CD14-positive monocyte (primary cell): ENCODE measurements at regions not wholly inside any gene's neighbourhood (a gene's known extent, or its start where the extent isn't known, plus 50 kb on each side); places are given as distances from the start of the nearest gene placed in this dataset.

Source experiments
- DNase-seq, 3 donors: peaks; one replicate each; pipeline ENCODE4 v3.0.0-alpha.2; 2011 to 2022
- H2AFZ ChIP-seq: 2 replicates; pipeline ENCODE4 v1.6.0; 2012; ENCODE audit warnings: mild to moderate bottlenecking, low read depth, low read length, inconsistent platforms; ENCODE audit not compliant: insufficient read depth, poor library complexity, severe bottlenecking
- H3K27ac ChIP-seq, 2 donors: 1 replicate in 1 of 2; 2 replicates in 1 of 2; pipeline ENCODE4 v1.5.1; 2012 to 2013; ENCODE audit warnings: low read length in 2 of 2, control low read depth in 1 of 2, inconsistent platforms in 1 of 2, low read depth in 1 of 2, mild to moderate bottlenecking in 1 of 2
- H3K27me3 ChIP-seq, 2 donors: one replicate each; pipeline versions ENCODE4 v1.6.0 to v1.6.1; 2011 to 2013; ENCODE audit warnings: low read length in 2 of 2; ENCODE audit not compliant: control insufficient read depth in 2 of 2, insufficient read depth in 2 of 2
- H3K36me3 ChIP-seq, 2 donors: replicated peaks in 1 of 2; 1 replicate in 1 of 2; 2 replicates in 1 of 2; pipeline versions ENCODE4 v1.5.1 to v1.6.1; 2012 to 2013; ENCODE audit warnings: low read length in 2 of 2, control low read depth in 1 of 2, inconsistent platforms in 1 of 2, mild to moderate bottlenecking in 1 of 2; ENCODE audit not compliant: insufficient read depth in 2 of 2, control insufficient read depth in 1 of 2
- H3K4me1 ChIP-seq, 2 donors: 1 replicate in 1 of 2; 2 replicates in 1 of 2; pipeline versions ENCODE4 v1.5.1 to v1.6.1; 2012 to 2013; ENCODE audit warnings: low read length in 2 of 2, control low read depth in 1 of 2, inconsistent platforms in 1 of 2, mild to moderate bottlenecking in 1 of 2, moderate library complexity in 1 of 2; ENCODE audit not compliant: insufficient read depth in 2 of 2, control insufficient read depth in 1 of 2
- H3K4me2 ChIP-seq: replicated peaks from 2 replicates; pipeline ENCODE3; 2012; ENCODE audit warnings: low read length, moderate library complexity, mild to moderate bottlenecking; ENCODE audit not compliant: poor library complexity, severe bottlenecking; ENCODE audit errors: extremely low read depth
- H3K4me3 ChIP-seq, 3 experiments: fragments of 200-600 bp in 1 of 3; sonication (generic) in 1 of 3; replicated peaks in 1 of 3; 1 replicate in 2 of 3; 2 replicates in 1 of 3; pipeline ENCODE4 v1.5.1; 2011 to 2013; ENCODE audit warnings: low read length in 3 of 3, mild to moderate bottlenecking in 3 of 3, control low read depth in 2 of 3, low read depth in 2 of 3, inconsistent platforms in 1 of 3, moderate library complexity in 1 of 3
- H3K79me2 ChIP-seq: 2 replicates; pipeline ENCODE4 v1.6.0; 2012; ENCODE audit warnings: mild to moderate bottlenecking, control low read depth, inconsistent platforms, low read length, moderate library complexity; ENCODE audit not compliant: insufficient read depth
- H3K9ac ChIP-seq: 2 replicates; pipeline ENCODE4 v1.6.0; 2017; ENCODE audit warnings: low read length, mild to moderate bottlenecking; ENCODE audit not compliant: insufficient read depth, poor library complexity, severe bottlenecking
- H3K9me3 ChIP-seq, 2 donors: replicated peaks in 1 of 2; 1 replicate in 1 of 2; 2 replicates in 1 of 2; pipeline versions ENCODE4 v1.5.1 to v1.6.1; 2012 to 2013; ENCODE audit warnings: low read length in 2 of 2, control low read depth in 1 of 2; ENCODE audit not compliant: control insufficient read depth in 1 of 2, insufficient read depth in 1 of 2
- H4K20me1 ChIP-seq: 2 replicates; pipeline ENCODE4 v1.6.0; 2012; ENCODE audit warnings: mild to moderate bottlenecking, low read length, control low read depth, moderate library complexity; ENCODE audit not compliant: insufficient read depth
- H3K27ac Mint-ChIP-seq, 7 donors: one replicate each; pipeline ENCODE4 v1.8.0; 2020; ENCODE audit warnings: mild to moderate bottlenecking in 7 of 7, mixed read lengths in 7 of 7, moderate library complexity in 6 of 7, inconsistent platforms in 2 of 7
- H3K27me3 Mint-ChIP-seq, 3 donors: one replicate each; pipeline ENCODE4 v1.8.0; 2021 to 2022; ENCODE audit warnings: low read depth in 3 of 3, mild to moderate bottlenecking in 3 of 3, mixed read lengths in 3 of 3, moderate library complexity in 3 of 3, inconsistent platforms in 1 of 3
- H3K36me3 Mint-ChIP-seq, 2 donors: one replicate each; pipeline ENCODE4 v1.8.0; 2020; ENCODE audit warnings: mixed read lengths in 2 of 2, inconsistent platforms in 1 of 2, mild to moderate bottlenecking in 1 of 2
- H3K4me1 Mint-ChIP-seq: one replicate; pipeline ENCODE4 v1.8.0; 2020; ENCODE audit warnings: mild to moderate bottlenecking, mixed read lengths
- H3K4me3 Mint-ChIP-seq, 2 donors: one replicate each; pipeline ENCODE4 v1.8.0; 2020; ENCODE audit warnings: mild to moderate bottlenecking in 2 of 2, mixed read lengths in 2 of 2, moderate library complexity in 1 of 2
- H3K9me3 Mint-ChIP-seq, 7 donors: one replicate each; pipeline ENCODE4 v1.8.0; 2020 to 2022; ENCODE audit warnings: mixed read lengths in 7 of 7, mild to moderate bottlenecking in 6 of 7, moderate library complexity in 6 of 7, inconsistent platforms in 2 of 7
- WGBS: methylation state at CpG from one replicate; pipeline ENCODE4 v1.1.5; 2013; ENCODE audit warnings: missing lambda C conversion rate; ENCODE audit not compliant: insufficient coverage; 5-methylcytosine and 5-hydroxymethylcytosine counted together
- intact Hi-C, 2 donors: fragments of 100-400 bp; cut with micrococcal nuclease; formaldehyde crosslinking; loops; one replicate each; pipeline versions ENCODE4 v1.15.0 to v1.15.1; 2023
- TF ChIP-seq, protein P1 (sequence below): fragments of 200-600 bp; IDR thresholded peaks from one replicate; pipeline ENCODE4 v1.8.0; 2022; ENCODE audit warnings: antibody characterized with exemption, mild to moderate bottlenecking

- Histone ChIP-seq H3K27ac (no peak overlapping the region), H3K36me3 (no peaks in the 10 kb centered on the region), H3K9me3 (no peaks in the 10 kb centered on the region), H3K9ac (no peak overlapping the region), H3K4me2 (no peak overlapping the region), H3K4me1 (peaks cover 3 to 5% of the 10 kb centered on the region in 2 donors), H3K79me2 (no peaks in the 10 kb centered on the region), H3K27me3 (no peaks in the 10 kb centered on the region), H3K4me3 (no peak overlapping the region), H4K20me1 (no peaks in the 10 kb centered on the region), H2AFZ (no peak overlapping the region)
- Mint-ChIP-seq H3K27ac (no peak overlapping the region), H3K36me3 (peaks cover 0 to 1% of the 10 kb centered on the region in 2 donors), H3K27me3 (no peaks in the 10 kb centered on the region), H3K4me1 (peaks cover 4% of the 10 kb centered on the region), H3K9me3 (peaks cover 0 to 8% (median 4%) of the 10 kb centered on the region in 7 donors), H3K4me3 (no peak overlapping the region)
- intact Hi-C loops: no loop called here
- no CpG with 5 or more reads among the region's 6 CpGs for WGBS
- DNase-seq: no peak
- TF ChIP-seq, protein P1, sequence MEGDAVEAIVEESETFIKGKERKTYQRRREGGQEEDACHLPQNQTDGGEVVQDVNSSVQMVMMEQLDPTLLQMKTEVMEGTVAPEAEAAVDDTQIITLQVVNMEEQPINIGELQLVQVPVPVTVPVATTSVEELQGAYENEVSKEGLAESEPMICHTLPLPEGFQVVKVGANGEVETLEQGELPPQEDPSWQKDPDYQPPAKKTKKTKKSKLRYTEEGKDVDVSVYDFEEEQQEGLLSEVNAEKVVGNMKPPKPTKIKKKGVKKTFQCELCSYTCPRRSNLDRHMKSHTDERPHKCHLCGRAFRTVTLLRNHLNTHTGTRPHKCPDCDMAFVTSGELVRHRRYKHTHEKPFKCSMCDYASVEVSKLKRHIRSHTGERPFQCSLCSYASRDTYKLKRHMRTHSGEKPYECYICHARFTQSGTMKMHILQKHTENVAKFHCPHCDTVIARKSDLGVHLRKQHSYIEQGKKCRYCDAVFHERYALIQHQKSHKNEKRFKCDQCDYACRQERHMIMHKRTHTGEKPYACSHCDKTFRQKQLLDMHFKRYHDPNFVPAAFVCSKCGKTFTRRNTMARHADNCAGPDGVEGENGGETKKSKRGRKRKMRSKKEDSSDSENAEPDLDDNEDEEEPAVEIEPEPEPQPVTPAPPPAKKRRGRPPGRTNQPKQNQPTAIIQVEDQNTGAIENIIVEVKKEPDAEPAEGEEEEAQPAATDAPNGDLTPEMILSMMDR: no peak
Observed at GRCh38 chr11:105197071-105197815, 57.7 kb upstream of the CARD18 start.

DNA sequence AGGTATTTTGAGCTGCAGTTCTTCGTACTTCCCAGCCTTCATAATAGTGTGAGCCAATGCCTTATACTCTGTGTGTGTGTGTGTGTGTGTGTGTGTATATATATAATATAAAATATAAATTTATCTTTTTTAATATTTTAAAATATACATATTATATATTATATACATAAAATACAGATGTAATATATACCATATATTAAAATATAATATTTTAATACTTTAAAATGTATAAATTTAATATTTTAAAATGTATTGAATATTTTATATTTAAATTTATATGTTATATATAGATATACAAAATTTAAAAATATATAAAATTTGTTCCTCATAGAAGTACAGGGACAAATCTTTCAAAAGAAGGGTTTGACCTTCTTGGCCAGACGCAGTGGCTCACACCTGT lies 53.7 kb upstream of the CARD18 start:
- H2AFZ ChIP-seq: no peak overlapping the region
- peaks cover 0 to 4% (median 2%) of the 10 kb centered on the region in 7 donors for H3K9me3 Mint-ChIP-seq
- no peak overlapping the region for H3K9ac ChIP-seq
- H3K4me3 ChIP-seq: no peak overlapping the region
- no peak overlapping the region for H3K4me2 ChIP-seq
- WGBS: no CpG with 5 or more reads among the region's 2 CpGs
- H3K36me3 Mint-ChIP-seq: peaks cover 2 to 5% of the 10 kb centered on the region in 2 donors
- TF ChIP-seq, protein P1: no peak
- no peaks in the 10 kb centered on the region for H3K27me3 ChIP-seq
- H3K4me1 ChIP-seq: peaks cover 29 to 39% of the 10 kb centered on the region in 2 donors
- no peak overlapping the region for H3K27ac ChIP-seq
- intact Hi-C loops: no loop called here
- no peaks in the 10 kb centered on the region for H3K36me3 ChIP-seq
- peaks cover 0 to 3% of the 10 kb centered on the region in 2 donors for H3K9me3 ChIP-seq
- H3K27me3 Mint-ChIP-seq: no peaks in the 10 kb centered on the region
- no peaks in the 10 kb centered on the region for H4K20me1 ChIP-seq
- H3K79me2 ChIP-seq: no peaks in the 10 kb centered on the region
- no peak overlapping the region for H3K27ac Mint-ChIP-seq
- H3K4me1 Mint-ChIP-seq: peaks cover 34% of the 10 kb centered on the region
- no peak overlapping the region for H3K4me3 Mint-ChIP-seq
- DNase-seq: no peak
